HCT116 (cell line): ENCODE measurements at regions not wholly inside any gene's neighbourhood (a gene's known extent, or its start where the extent isn't known, plus 50 kb on each side); places are given as distances from the start of the nearest gene placed in this dataset.

Experiments
- ATAC-seq: fragments of 200-7000 bp; cut with Tn5 transposase; 2 replicates; pipeline ENCODE4 v1.9.1; 2020; ENCODE audit warnings: mild to moderate bottlenecking, moderate library complexity
- BruUV-seq: library from RNA; stranded (reverse); fragments of 400-500 nt; replicated peaks from 2 replicates; lab custom pipeline; 2021; lab: Mats Ljungman, UMichigan
- CTCF ChIA-PET: fragments of 300-600 bp; sonication (Branson Sonifier 250); formaldehyde crosslinking; loops from one replicate; lab custom pipeline; 2021; ENCODE audit warnings: antibody characterized with exemption; lab: Charles Lee
- POLR2A ChIA-PET: fragments of 300-600, 350-600 bp; sonication (Branson Sonifier 250); formaldehyde crosslinking; loops from one replicate; lab custom pipeline; 2021; ENCODE audit warnings: antibody characterized with exemption; lab: Charles Lee
- RAD21 ChIA-PET, 2 experiments: fragments of 300-600 bp; sonication (Branson Sonifier 250); formaldehyde crosslinking; loops; one replicate each; lab custom pipeline; 2023; ENCODE audit warnings: low total read pairs in 2 of 2; ENCODE audit not compliant: uncharacterized antibody in 2 of 2, unreplicated experiment in 2 of 2, low non-redundant PET in 1 of 2; lab: Charles Lee
- DNase-seq: peaks from one replicate; pipeline ENCODE4 v3.0.0-alpha.2; 2010; ENCODE audit warnings: low read depth, low spot score
- H2AFZ ChIP-seq: fragments of 200-600 bp; shearing (Covaris generic), sonication (generic); 2 replicates; pipeline ENCODE4 v1.6.1; 2017; ENCODE audit warnings: low read depth, mixed run types, mixed read lengths, antibody characterized with exemption, low read length; ENCODE audit not compliant: poor library complexity, severe bottlenecking
- H3K27ac ChIP-seq: 2 replicates; pipeline ENCODE4 v1.5.1; 2012; ENCODE audit warnings: low read depth, low read length
- H3K27me3 ChIP-seq: fragments of 200-600 bp; sonication (generic); 2 replicates; pipeline ENCODE4 v1.6.1; 2016; ENCODE audit warnings: mixed run types, low read length, mixed read lengths; ENCODE audit not compliant: insufficient read depth
- H3K36me3 ChIP-seq, 2 experiments: fragments of 200-500 bp in 1 of 2; fragments of 200-600 bp in 1 of 2; sonication (Bioruptor generic) in 1 of 2; sonication (generic) in 1 of 2; 2 replicates each; pipeline versions ENCODE4 v1.5.1 to v1.6.1; 2014 to 2016; ENCODE audit warnings: low read length in 2 of 2, inconsistent platforms in 1 of 2, mixed read lengths in 1 of 2, mixed run types in 1 of 2; ENCODE audit not compliant: insufficient read depth in 2 of 2, control insufficient read depth in 1 of 2
- H3K4me1 ChIP-seq, 2 experiments: fragments of 200-600 bp in 1 of 2; sonication (generic) in 1 of 2; 2 replicates each; pipeline versions ENCODE4 v1.5.1 to v1.6.1; 2012 to 2017; ENCODE audit warnings: low read length in 2 of 2, inconsistent platforms in 1 of 2, mild to moderate bottlenecking in 1 of 2, mixed read lengths in 1 of 2, mixed run types in 1 of 2, moderate library complexity in 1 of 2; ENCODE audit not compliant: insufficient read depth in 2 of 2, control insufficient read depth in 1 of 2
- H3K4me2 ChIP-seq: fragments of 200-600 bp; sonication (generic); 2 replicates; pipeline ENCODE4 v1.6.1; 2017; ENCODE audit warnings: mixed run types, low read length, mixed read lengths
- H3K4me3 ChIP-seq, 2 experiments: fragments of 200-600 bp in 1 of 2; sonication (generic) in 1 of 2; replicated peaks in 1 of 2; 2 replicates each; pipeline ENCODE4 v1.5.1; 2011 to 2016; ENCODE audit warnings: low read length in 2 of 2, control low read depth in 1 of 2, low read depth in 1 of 2, mild to moderate bottlenecking in 1 of 2, mixed read lengths in 1 of 2, mixed run types in 1 of 2
- H3K79me2 ChIP-seq: fragments of 200-600 bp; sonication (generic); 2 replicates; pipeline ENCODE4 v1.6.1; 2017; ENCODE audit warnings: mild to moderate bottlenecking, mixed run types, low read length, moderate library complexity, mixed read lengths; ENCODE audit not compliant: insufficient read depth
- H3K9ac ChIP-seq: fragments of 200-600 bp; sonication (generic); 2 replicates; pipeline ENCODE4 v1.6.1; 2016; ENCODE audit warnings: low read length, mixed read lengths
- H3K9me2 ChIP-seq: fragments of 200-600 bp; sonication (generic), shearing (Covaris generic); 2 replicates; pipeline ENCODE4 v1.6.1; 2017; ENCODE audit warnings: mixed run types, mild to moderate bottlenecking, moderate library complexity; ENCODE audit not compliant: insufficient read depth
- H3K9me3 ChIP-seq, 2 experiments: fragments of 200-500 bp in 1 of 2; fragments of 200-600 bp in 1 of 2; sonication (Bioruptor generic) in 1 of 2; sonication (generic) in 1 of 2; 2 replicates each; pipeline ENCODE4 v1.6.1; 2014 to 2017; ENCODE audit warnings: low read length in 2 of 2, mixed read lengths in 2 of 2, inconsistent platforms in 1 of 2, low read depth in 1 of 2, mild to moderate bottlenecking in 1 of 2, mixed run types in 1 of 2, moderate library complexity in 1 of 2; ENCODE audit not compliant: control insufficient read depth in 1 of 2, insufficient read depth in 1 of 2
- H4K20me1 ChIP-seq: fragments of 200-600 bp; sonication (generic), shearing (Covaris generic); 2 replicates; pipeline ENCODE4 v1.6.1; 2017; ENCODE audit warnings: mixed run types, mild to moderate bottlenecking, moderate library complexity; ENCODE audit not compliant: insufficient read depth
- ATF3 ChIP-seq: IDR thresholded peaks from 2 replicates; pipeline ENCODE4 v1.6.1; 2012
- CBX3 ChIP-seq: IDR thresholded peaks from 2 replicates; pipeline ENCODE4 v1.6.1; 2012; ENCODE audit warnings: low read depth
- CEBPB ChIP-seq: IDR thresholded peaks from 2 replicates; pipeline ENCODE4 v1.6.1; 2012; ENCODE audit warnings: low read depth
- CTCF ChIP-seq, 3 experiments: fragments of 200-600 bp in 1 of 3; sonication (generic) in 1 of 3; IDR thresholded peaks in 2 of 3; conservative IDR thresholded peaks in 1 of 3; 2 replicates each; pipeline ENCODE4 v1.5.1; 2012 to 2017; ENCODE audit warnings: low read depth in 2 of 3, low read length in 2 of 3, antibody characterized with exemption in 1 of 3, borderline replicate concordance in 1 of 3, control low read depth in 1 of 3, mild to moderate bottlenecking in 1 of 3, mixed read lengths in 1 of 3, mixed run types in 1 of 3, moderate library complexity in 1 of 3; ENCODE audit not compliant: insufficient read depth in 1 of 3
- EGR1 ChIP-seq: IDR thresholded peaks from 2 replicates; pipeline ENCODE4 v1.6.1; 2012; ENCODE audit warnings: low read depth
- EZH2 ChIP-seq: fragments of 200-600 bp; sonication (generic); IDR thresholded peaks from 2 replicates; pipeline ENCODE4 v1.6.1; 2017; ENCODE audit warnings: antibody characterized with exemption, mixed run types
- EZH2phosphoT487 ChIP-seq: fragments of 200-600 bp; IDR thresholded peaks from 2 replicates; pipeline ENCODE4 v1.6.1; 2018; ENCODE audit warnings: antibody characterized with exemption, borderline replicate concordance
- FOSL1 ChIP-seq: IDR thresholded peaks from 2 replicates; pipeline ENCODE4 v1.6.1; 2012; ENCODE audit warnings: low read depth
- JUND ChIP-seq: IDR thresholded peaks from 2 replicates; pipeline ENCODE4 v1.6.1; 2012
- POLR2A ChIP-seq: IDR thresholded peaks from 2 replicates; pipeline ENCODE4 v1.7.0; 2011; ENCODE audit warnings: borderline replicate concordance; ENCODE audit not compliant: insufficient read depth, insufficient read length; ENCODE audit errors: extremely low read depth
- RAD21 ChIP-seq: IDR thresholded peaks from 2 replicates; pipeline ENCODE4 v1.6.1; 2012; ENCODE audit warnings: low read depth, mild to moderate bottlenecking
- REST ChIP-seq: IDR thresholded peaks from 2 replicates; pipeline ENCODE4 v1.6.1; 2012; ENCODE audit warnings: low read depth
- SP1 ChIP-seq: IDR thresholded peaks from 2 replicates; pipeline ENCODE4 v1.6.1; 2012; ENCODE audit warnings: low read depth
- SRF ChIP-seq: IDR thresholded peaks from 2 replicates; pipeline ENCODE4 v1.6.1; 2012; ENCODE audit warnings: low read depth
- YY1 ChIP-seq: IDR thresholded peaks from 2 replicates; pipeline ENCODE4 v1.6.1; 2011; ENCODE audit warnings: low read length, low read depth, moderate library complexity, mild to moderate bottlenecking; ENCODE audit not compliant: insufficient replicate concordance; ENCODE audit errors: extremely low read depth
- ZBTB33 ChIP-seq: IDR thresholded peaks from 2 replicates; pipeline ENCODE4 v1.6.1; 2011; ENCODE audit warnings: mild to moderate bottlenecking, low read length, moderate library complexity; ENCODE audit not compliant: insufficient replicate concordance; ENCODE audit errors: extremely low read depth
- ZFX ChIP-seq: fragments of 450-650 bp; IDR thresholded peaks from 2 replicates; pipeline ENCODE4 v1.6.1; 2017
- ZNF274 ChIP-seq: fragments of 200-500 bp; sonication (Bioruptor generic); IDR thresholded peaks from 2 replicates; pipeline ENCODE4 v1.6.1; 2014; ENCODE audit warnings: mild to moderate bottlenecking, low read depth, low read length, inconsistent platforms
- intact Hi-C: fragments of 100-400 bp; cut with micrococcal nuclease; formaldehyde crosslinking; loops from 2 replicates; pipeline ENCODE4 v1.10.0; 2022

GRCh38 chr6:22059126-22059525 lies 237.7 kb downstream of the PRL start:
- RAD21 ChIA-PET, result no interaction called here
- Histone ChIP-seq H3K27me3 (no peaks in the 10 kb centered on the region), H3K9ac (no peak overlapping the region), H4K20me1 (no peaks in the 10 kb centered on the region), H3K9me3 (no peaks in the 10 kb centered on the region), H3K27ac (no peak overlapping the region), H3K4me3 (no peak overlapping the region), H3K4me1 (no peaks in the 10 kb centered on the region), H3K36me3 (no peaks in the 10 kb centered on the region), H3K4me2 (no peak overlapping the region), H2AFZ (no peak overlapping the region), H3K79me2 (no peaks in the 10 kb centered on the region), H3K9me2 (no peaks in the 10 kb centered on the region)
- CTCF ChIA-PET, result no interaction called here
- intact Hi-C loops, result no loop called here
- DNase-seq, result no peak
- ATAC-seq, result no peak
- BruUV-seq, result no TSS peak
- POLR2A ChIA-PET, result no interaction called here
- TF ChIP-seq SP1 (no peak), ATF3 (no peak), FOSL1 (no peak), ZBTB33 (no peak), EZH2 (no peak), EGR1 (no peak), JUND (no peak), EZH2phosphoT487 (no peak), YY1 (no peak), CEBPB (no peak), REST (no peak), CTCF (IDR thresholded peaks at IDR 0.05 in 2 of 3, conservative IDR thresholded peaks at IDR 0.05 in 1 of 3; ENCODE audit: borderline replicate concordance in 1 of 3, insufficient read depth in 1 of 3, low read depth in 2 of 3, low read length in 2 of 3) (no peak), SRF (no peak), ZFX (no peak), CBX3 (no peak), ZNF274 (no peak), POLR2A (no peak), RAD21 (no peak)
